ENCODE measurements at regions not wholly inside any gene's neighbourhood (a gene's known extent, or its start where the extent isn't known, plus 50 kb on each side); places are given as distances from the start of the nearest gene placed in this dataset.

GRCh38 chr5:44440186-44440585 lies 51.0 kb upstream of the FGF10 start:
- TF ChIP-seq CTCF (IDR thresholded peaks at IDR 0.05; ENCODE audit: low read depth, low read length) (no peak), EZH2phosphoT487 (IDR thresholded peaks at IDR 0.05; ENCODE audit: low read depth) (no peak)
